Parathyroid adenoma (tissue), 2 donors: ENCODE measurements at regions not wholly inside any gene's neighbourhood (a gene's known extent, or its start where the extent isn't known, plus 50 kb on each side); places are given as distances from the start of the nearest gene placed in this dataset.

ENCODE experiments used
- H2AFZ ChIP-seq: fragments of 300-600 bp; sonication (generic); one replicate; pipeline ENCODE4 v1.7.0; 2017; ENCODE audit warnings: antibody characterized with exemption, mild to moderate bottlenecking
- H3K27ac ChIP-seq: fragments of 300-600 bp; sonication (generic); one replicate; pipeline ENCODE4 v1.7.0; 2017
- H3K27me3 ChIP-seq: fragments of 300-600 bp; sonication (generic); one replicate; pipeline ENCODE4 v1.7.0; 2017; ENCODE audit warnings: low read length; ENCODE audit not compliant: control insufficient read depth, insufficient read depth
- H3K36me3 ChIP-seq: fragments of 300-600 bp; sonication (generic); one replicate; pipeline ENCODE4 v1.7.0; 2017; ENCODE audit warnings: low read length; ENCODE audit not compliant: control insufficient read depth, insufficient read depth
- H3K4me1 ChIP-seq: fragments of 300-600 bp; sonication (generic); one replicate; pipeline ENCODE4 v1.7.0; 2017; ENCODE audit warnings: control low read depth
- H3K4me2 ChIP-seq: fragments of 300-600 bp; sonication (generic); one replicate; pipeline ENCODE4 v1.7.0; 2017; ENCODE audit warnings: low read length
- H3K4me3 ChIP-seq: fragments of 300-600 bp; sonication (generic); one replicate; pipeline ENCODE4 v1.7.0; 2017; ENCODE audit warnings: low read depth, low read length
- H3K79me2 ChIP-seq: fragments of 300-600 bp; sonication (generic); one replicate; pipeline ENCODE4 v1.7.0; 2017; ENCODE audit warnings: control low read depth
- H3K9ac ChIP-seq: fragments of 300-600 bp; sonication (generic); one replicate; pipeline ENCODE4 v1.7.0; 2017; ENCODE audit warnings: mild to moderate bottlenecking
- H3K9me3 ChIP-seq: fragments of 300-600 bp; sonication (generic); one replicate; pipeline ENCODE4 v1.7.0; 2017; ENCODE audit warnings: low read length; ENCODE audit not compliant: control insufficient read depth
- CTCF ChIP-seq: fragments of 300-600 bp; sonication (generic); IDR thresholded peaks from one replicate; pipeline ENCODE4 v1.7.0; 2017; ENCODE audit warnings: antibody characterized with exemption, mild to moderate bottlenecking
- donor health status: primary hyperparathyroidism.

GRCh38 chr2:176961775-176962619 is 250.6 kb upstream of the HNRNPA3 start:
- H3K27me3 ChIP-seq = no peaks in the 10 kb centered on the region
- H3K79me2 ChIP-seq = no peaks in the 10 kb centered on the region
- no peak overlapping the region for H3K9ac ChIP-seq
- H3K4me3 ChIP-seq = no peak overlapping the region
- no peak overlapping the region for H3K4me2 ChIP-seq
- H3K9me3 ChIP-seq = no peaks in the 10 kb centered on the region
- no peak for TF ChIP-seq CTCF
- H3K36me3 ChIP-seq = no peaks in the 10 kb centered on the region
- H3K27ac ChIP-seq = no peak overlapping the region
- H2AFZ ChIP-seq = no peak overlapping the region
- H3K4me1 ChIP-seq = no peaks in the 10 kb centered on the region

GRCh38 chr2:176963568-176964287 is 248.9 kb upstream of the HNRNPA3 start:
- Histone ChIP-seq H3K36me3 (no peaks in the 10 kb centered on the region), H3K4me1 (no peaks in the 10 kb centered on the region), H3K9ac (no peak overlapping the region), H2AFZ (no peak overlapping the region), H3K4me3 (no peak overlapping the region), H3K27me3 (no peaks in the 10 kb centered on the region), H3K9me3 (no peaks in the 10 kb centered on the region), H3K27ac (no peak overlapping the region), H3K4me2 (no peak overlapping the region), H3K79me2 (no peaks in the 10 kb centered on the region)
- TF ChIP-seq CTCF = no peak

GRCh38 chr2:176967911-176968450 is 244.6 kb upstream of the HNRNPA3 start:
- Histone ChIP-seq H3K4me2 (no peak overlapping the region), H3K9me3 (no peaks in the 10 kb centered on the region), H3K27me3 (no peaks in the 10 kb centered on the region), H2AFZ (no peak overlapping the region), H3K79me2 (no peaks in the 10 kb centered on the region), H3K4me1 (no peaks in the 10 kb centered on the region), H3K9ac (no peak overlapping the region), H3K4me3 (no peak overlapping the region), H3K27ac (no peak overlapping the region), H3K36me3 (no peaks in the 10 kb centered on the region)
- TF ChIP-seq CTCF = no peak

GRCh38 chr2:176969642-176970359 is 242.8 kb upstream of the HNRNPA3 start:
- no peak overlapping the region for H3K9ac ChIP-seq
- no peaks in the 10 kb centered on the region for H3K4me1 ChIP-seq
- no peak overlapping the region for H3K4me3 ChIP-seq
- no peaks in the 10 kb centered on the region for H3K27me3 ChIP-seq
- no peak overlapping the region for H2AFZ ChIP-seq
- H3K27ac ChIP-seq = no peak overlapping the region
- TF ChIP-seq CTCF = no peak
- no peaks in the 10 kb centered on the region for H3K79me2 ChIP-seq
- no peaks in the 10 kb centered on the region for H3K36me3 ChIP-seq
- H3K9me3 ChIP-seq = no peaks in the 10 kb centered on the region
- H3K4me2 ChIP-seq = no peak overlapping the region
